Cardiac muscle cell (in vitro differentiated cells and primary cell): ENCODE measurements at regions not wholly inside any gene's neighbourhood (a gene's known extent, or its start where the extent isn't known, plus 50 kb on each side); places are given as distances from the start of the nearest gene placed in this dataset.

Experiments used
- DNase-seq, 2 donors: peaks; one replicate each; pipeline versions ENCODE4 v3.0.0 to v3.0.0-alpha.2; 2010 to 2017; ENCODE audit warnings: low read depth in 1 of 2, low spot score in 1 of 2
- H3K27ac ChIP-seq: fragments of 200-600 bp; sonication (generic); 2 replicates; pipeline ENCODE4 v1.5.1; 2016
- H3K27me3 ChIP-seq: fragments of 200-600 bp; sonication (generic); 2 replicates; pipeline ENCODE4 v1.6.0; 2016; ENCODE audit warnings: control low read depth
- H3K36me3 ChIP-seq: fragments of 200-600 bp; sonication (generic); 2 replicates; pipeline ENCODE4 v1.5.1; 2016; ENCODE audit warnings: control low read depth
- H3K4me1 ChIP-seq: fragments of 200-600 bp; sonication (generic); 2 replicates; pipeline ENCODE4 v1.8.1; 2017; ENCODE audit warnings: low read depth, mild to moderate bottlenecking, mixed run types
- H3K4me3 ChIP-seq: fragments of 200-600 bp; sonication (generic); 2 replicates; pipeline ENCODE4 v1.5.1; 2016; ENCODE audit warnings: mild to moderate bottlenecking
- H3K9me3 ChIP-seq: fragments of 200-600 bp; sonication (generic); 2 replicates; pipeline ENCODE4 v1.5.1; 2017; ENCODE audit warnings: low read depth, mild to moderate bottlenecking, control low read depth
- TF ChIP-seq, protein P1 (sequence below): IDR thresholded peaks from 2 replicates; pipeline ENCODE4 v1.5.1; 2012; ENCODE audit warnings: low read depth, mild to moderate bottlenecking, low read length

DNA sequence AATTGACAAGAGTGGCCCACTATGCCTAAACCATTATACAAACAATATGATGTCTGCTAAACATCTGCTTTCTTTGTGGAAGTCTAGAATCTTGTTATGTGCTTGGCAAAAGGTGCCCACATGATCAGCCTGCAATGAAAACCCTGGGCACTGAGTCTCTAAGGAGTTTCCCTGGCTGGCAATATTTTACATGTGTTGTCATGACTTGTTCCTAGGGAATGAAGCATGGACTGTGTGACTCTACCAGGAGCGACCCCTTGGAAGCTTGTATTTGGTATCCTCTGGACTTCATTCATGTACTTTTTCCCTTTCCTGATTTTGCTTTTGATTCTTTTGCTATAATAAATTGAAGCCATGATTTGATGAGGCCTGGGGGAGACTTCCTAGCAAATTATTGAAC lies 324.9 kb downstream of the HHIPL2 start:
- Histone ChIP-seq H3K27ac (no peak overlapping the region), H3K36me3 (no peaks in the 10 kb centered on the region), H3K4me1 (no peaks in the 10 kb centered on the region), H3K9me3 (no peaks in the 10 kb centered on the region), H3K27me3 (no peaks in the 10 kb centered on the region), H3K4me3 (no peak overlapping the region)
- TF ChIP-seq, protein P1, sequence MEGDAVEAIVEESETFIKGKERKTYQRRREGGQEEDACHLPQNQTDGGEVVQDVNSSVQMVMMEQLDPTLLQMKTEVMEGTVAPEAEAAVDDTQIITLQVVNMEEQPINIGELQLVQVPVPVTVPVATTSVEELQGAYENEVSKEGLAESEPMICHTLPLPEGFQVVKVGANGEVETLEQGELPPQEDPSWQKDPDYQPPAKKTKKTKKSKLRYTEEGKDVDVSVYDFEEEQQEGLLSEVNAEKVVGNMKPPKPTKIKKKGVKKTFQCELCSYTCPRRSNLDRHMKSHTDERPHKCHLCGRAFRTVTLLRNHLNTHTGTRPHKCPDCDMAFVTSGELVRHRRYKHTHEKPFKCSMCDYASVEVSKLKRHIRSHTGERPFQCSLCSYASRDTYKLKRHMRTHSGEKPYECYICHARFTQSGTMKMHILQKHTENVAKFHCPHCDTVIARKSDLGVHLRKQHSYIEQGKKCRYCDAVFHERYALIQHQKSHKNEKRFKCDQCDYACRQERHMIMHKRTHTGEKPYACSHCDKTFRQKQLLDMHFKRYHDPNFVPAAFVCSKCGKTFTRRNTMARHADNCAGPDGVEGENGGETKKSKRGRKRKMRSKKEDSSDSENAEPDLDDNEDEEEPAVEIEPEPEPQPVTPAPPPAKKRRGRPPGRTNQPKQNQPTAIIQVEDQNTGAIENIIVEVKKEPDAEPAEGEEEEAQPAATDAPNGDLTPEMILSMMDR, result no peak
- DNase-seq, result no peak

DNA sequence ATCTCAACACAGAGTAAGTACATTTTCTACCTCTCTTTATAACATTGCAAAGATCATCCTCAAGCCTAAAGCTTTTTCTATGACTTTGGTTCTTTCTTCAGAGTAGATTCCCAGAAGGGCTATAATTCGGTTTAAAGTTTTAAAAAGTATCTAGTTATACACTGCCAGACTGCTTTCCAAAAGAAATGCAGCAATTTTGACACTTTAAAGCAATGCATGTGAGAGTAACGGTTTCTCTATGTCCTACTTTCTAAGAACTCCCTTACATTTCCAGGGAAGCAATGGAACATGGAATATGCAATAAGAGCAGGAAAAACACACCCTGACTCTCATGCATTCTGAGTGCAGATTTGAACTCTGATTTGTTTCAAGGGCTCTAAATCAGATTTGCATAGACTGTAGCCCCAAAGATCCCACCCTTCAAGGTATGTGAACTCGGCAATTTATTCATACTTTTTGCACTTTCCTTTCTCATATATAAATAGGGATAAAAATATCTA lies 331.6 kb downstream of the HHIPL2 start:
- no peak for DNase-seq
- Histone ChIP-seq H3K27ac (no peak overlapping the region), H3K27me3 (no peaks in the 10 kb centered on the region), H3K4me1 (no peaks in the 10 kb centered on the region), H3K9me3 (no peaks in the 10 kb centered on the region), H3K36me3 (no peaks in the 10 kb centered on the region), H3K4me3 (no peak overlapping the region)
- TF ChIP-seq, protein P1, result no peak

DNA sequence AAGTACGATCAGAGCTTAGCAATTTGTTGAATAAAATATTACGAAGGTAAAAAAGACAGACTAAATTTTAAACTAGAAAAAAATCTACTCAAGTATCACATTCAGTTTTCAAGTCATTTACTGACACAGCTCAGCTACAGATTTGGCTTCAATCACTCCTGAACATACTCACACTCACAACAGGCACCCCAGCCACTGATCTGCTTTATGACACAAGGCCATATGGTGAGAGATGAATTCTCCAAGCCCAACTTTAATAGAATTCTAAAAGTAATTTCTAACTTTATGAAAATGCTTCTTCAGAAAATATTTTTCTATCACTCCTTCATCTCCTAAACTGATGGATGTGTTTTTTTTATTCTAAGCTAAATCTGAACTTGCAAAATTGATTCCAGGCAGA lies 337.1 kb downstream of the HHIPL2 start:
- no peaks in the 10 kb centered on the region for H3K27me3 ChIP-seq
- no peak overlapping the region for H3K4me3 ChIP-seq
- no peaks in the 10 kb centered on the region for H3K4me1 ChIP-seq
- no peaks in the 10 kb centered on the region for H3K36me3 ChIP-seq
- DNase-seq, result no peak
- TF ChIP-seq, protein P1, result no peak
- H3K27ac ChIP-seq, result no peak overlapping the region
- no peaks in the 10 kb centered on the region for H3K9me3 ChIP-seq

DNA sequence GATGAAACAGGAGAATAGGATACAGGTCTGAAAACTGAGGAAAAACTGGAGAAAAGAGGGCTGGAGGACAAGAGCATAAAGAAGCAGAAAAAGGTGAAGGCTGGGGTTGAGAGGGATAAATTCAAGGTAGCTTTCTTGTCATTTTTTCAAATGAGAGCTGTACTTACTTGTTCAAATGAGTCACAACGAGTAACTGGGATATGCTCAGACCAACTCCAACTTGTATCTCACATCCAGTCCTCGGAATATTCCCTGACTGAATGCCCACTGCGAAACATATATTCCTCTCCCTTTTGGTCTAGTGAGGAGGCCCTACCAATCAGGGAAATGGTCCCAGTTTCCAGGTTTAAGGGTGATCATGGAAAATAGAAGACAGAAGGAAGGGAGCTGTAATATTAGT lies 343.4 kb downstream of the HHIPL2 start:
- DNase-seq, result no peak
- TF ChIP-seq, protein P1, result no peak
- Histone ChIP-seq H3K36me3 (no peaks in the 10 kb centered on the region), H3K9me3 (no peaks in the 10 kb centered on the region), H3K4me3 (no peak overlapping the region), H3K27me3 (no peaks in the 10 kb centered on the region), H3K4me1 (no peaks in the 10 kb centered on the region), H3K27ac (no peak overlapping the region)

DNA sequence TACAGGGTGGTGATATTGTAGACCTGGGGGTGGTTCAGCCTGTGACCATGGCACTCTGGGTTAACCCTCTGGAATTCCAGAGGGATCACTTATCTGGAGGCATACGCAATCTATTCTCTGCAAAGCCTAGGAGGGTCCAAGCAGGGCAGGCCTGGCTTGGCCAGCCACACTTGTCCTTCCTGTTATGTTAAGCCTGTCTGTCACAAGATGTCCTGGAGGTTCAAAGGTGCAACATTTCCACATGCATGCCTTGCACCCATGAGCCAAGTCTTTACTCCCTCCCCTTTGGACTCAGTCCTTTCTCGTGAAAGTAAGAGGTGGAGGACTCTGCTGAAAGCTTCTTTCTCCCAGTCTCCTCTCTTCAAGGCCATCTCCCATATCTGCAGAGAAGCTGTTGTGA lies 345.1 kb downstream of the HHIPL2 start:
- no peaks in the 10 kb centered on the region for H3K27me3 ChIP-seq
- no peaks in the 10 kb centered on the region for H3K9me3 ChIP-seq
- no peak overlapping the region for H3K27ac ChIP-seq
- DNase-seq, result no peak
- TF ChIP-seq, protein P1, result no peak
- H3K4me1 ChIP-seq, result no peaks in the 10 kb centered on the region
- H3K36me3 ChIP-seq, result no peaks in the 10 kb centered on the region
- H3K4me3 ChIP-seq, result no peak overlapping the region

DNA sequence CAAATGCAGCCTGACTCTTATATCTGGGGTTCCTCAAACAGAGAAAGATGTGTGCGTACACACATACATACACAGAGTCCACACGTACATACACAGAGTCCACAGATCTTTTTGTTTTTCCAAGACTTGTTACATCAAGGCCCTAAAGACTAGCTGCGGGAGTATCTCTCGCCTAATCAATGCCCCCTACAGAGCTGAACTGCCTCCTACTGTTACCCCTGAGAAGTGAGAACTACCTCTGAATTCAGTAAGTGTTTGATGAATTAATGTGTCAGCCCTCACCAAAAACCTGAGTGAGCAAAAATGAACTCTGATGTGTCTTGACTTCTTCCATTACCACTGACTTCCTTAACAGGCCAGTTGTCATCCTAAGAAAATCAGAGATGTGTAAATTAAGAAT lies 351.2 kb downstream of the HHIPL2 start:
- DNase-seq, result no peak
- H3K4me1 ChIP-seq, result no peaks in the 10 kb centered on the region
- no peaks in the 10 kb centered on the region for H3K9me3 ChIP-seq
- H3K27me3 ChIP-seq, result no peaks in the 10 kb centered on the region
- H3K4me3 ChIP-seq, result no peak overlapping the region
- H3K27ac ChIP-seq, result no peak overlapping the region
- H3K36me3 ChIP-seq, result no peaks in the 10 kb centered on the region
- TF ChIP-seq, protein P1, result no peak
